ENCODE measurements at regions not wholly inside any gene's neighbourhood (a gene's known extent, or its start where the extent isn't known, plus 50 kb on each side); places are given as distances from the start of the nearest gene placed in this dataset.

DNA sequence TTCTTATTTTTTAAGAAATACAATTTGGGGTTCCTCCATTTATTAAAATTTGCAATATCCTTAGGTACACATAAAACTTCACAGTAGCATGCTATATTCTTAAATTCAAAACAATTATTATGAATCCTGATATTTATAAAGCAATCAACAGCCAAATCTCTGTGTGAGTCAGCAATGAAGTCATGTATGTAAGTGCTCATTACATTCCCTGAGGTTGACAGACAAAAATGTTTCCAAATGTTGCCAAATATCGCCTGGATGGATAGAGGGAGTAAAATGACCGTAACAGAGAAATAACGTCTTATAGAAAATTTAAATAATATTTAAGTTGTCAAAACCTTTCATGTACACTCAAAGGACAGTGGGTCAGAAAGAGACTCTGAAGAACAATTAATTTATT is 220.0 kb downstream of the PCDH18 start:
- no peak for TF ChIP-seq POLR2A (IDR thresholded peaks at IDR 0.05; ENCODE audit: low read length)
- no peak for TF ChIP-seq GATA1 (IDR thresholded peaks at IDR 0.05; ENCODE audit: low read depth, low read length)
- DNase-seq, result no peak

DNA sequence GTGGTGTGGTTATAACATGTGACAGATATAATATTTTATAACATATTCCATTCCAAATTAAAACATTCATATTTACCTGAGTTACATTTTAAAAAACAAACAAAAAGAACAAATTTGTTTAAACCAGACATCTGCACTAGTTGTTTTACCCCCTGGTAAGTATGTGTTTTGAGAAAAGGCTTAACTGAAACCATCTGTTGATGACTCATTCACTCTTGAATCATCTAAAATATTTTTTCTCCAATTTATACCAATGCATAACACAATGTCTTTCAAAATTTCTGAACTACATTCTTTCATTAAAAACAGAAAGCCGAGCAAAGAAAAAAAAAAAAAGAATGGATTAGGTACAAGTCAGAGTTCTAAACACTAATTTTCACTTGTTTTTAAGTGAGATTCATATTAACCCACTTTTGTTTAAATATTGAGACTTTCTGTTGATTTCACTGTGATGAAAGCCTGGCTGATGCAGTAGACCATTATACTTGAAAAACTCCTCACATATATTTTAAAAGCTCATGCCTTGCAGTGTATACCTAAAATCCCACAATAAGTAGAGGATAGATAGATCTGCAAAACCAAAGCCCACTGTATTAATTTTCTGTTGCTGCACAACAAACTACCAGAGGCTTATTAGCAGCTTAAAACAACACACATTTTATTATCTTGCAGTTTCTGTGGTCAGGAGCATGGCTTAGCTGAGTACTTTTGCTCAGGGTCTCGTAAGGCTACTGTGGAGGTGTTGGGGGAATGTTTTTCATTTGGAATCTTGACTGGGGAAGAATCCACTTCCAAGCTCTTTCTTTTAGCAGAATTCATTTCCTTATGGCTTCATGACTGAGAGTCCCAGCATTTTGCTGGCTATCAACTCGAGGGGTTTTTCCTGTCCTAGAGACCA is 221.5 kb downstream of the PCDH18 start:
- TF ChIP-seq POLR2A (IDR thresholded peaks at IDR 0.05; ENCODE audit: low read length), result no peak
- no peak for TF ChIP-seq GATA1 (IDR thresholded peaks at IDR 0.05; ENCODE audit: low read depth, low read length)
- no peak for DNase-seq

DNA sequence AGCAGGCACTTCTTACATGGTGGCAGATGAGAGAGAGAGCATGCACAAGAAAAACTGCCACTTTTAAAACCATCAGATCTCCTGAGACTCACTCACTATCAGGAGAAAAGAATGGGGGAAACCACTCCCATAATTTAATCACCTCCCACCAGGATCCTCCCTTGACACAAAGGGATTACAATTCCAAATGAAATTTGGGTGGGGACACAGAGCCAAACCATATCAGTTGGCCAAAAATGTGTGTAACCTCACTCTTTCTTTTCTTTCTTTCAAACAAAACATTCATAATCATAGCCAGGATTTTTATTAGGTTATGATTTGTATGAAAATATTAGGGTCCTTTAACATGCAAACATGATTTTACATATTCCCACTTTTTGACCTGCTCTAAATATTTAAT is 222.1 kb downstream of the PCDH18 start:
- DNase-seq, result no peak
- TF ChIP-seq GATA1 (IDR thresholded peaks at IDR 0.05; ENCODE audit: low read depth, low read length) (no peak), POLR2A (IDR thresholded peaks at IDR 0.05; ENCODE audit: low read length) (no peak)

DNA sequence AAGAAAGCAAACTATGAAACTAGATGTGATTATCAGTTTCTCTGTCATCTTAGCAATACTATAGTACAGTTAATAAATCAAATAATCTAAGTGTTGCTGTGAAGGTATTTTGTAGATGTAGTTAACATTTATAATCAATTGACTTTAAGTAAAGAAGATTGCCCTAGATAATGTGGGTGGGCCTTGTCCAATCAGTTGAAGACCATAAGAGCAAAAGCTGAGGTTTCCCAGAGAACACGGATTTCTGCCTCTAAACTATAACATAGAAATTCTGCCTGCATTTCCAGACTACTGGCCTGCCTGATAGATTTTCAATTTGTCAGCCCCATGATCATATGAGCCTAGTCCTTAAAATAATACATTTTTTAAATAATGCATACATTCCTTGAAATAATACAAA is 222.9 kb downstream of the PCDH18 start:
- TF ChIP-seq POLR2A (IDR thresholded peaks at IDR 0.05; ENCODE audit: low read length) (no peak), GATA1 (IDR thresholded peaks at IDR 0.05; ENCODE audit: low read depth, low read length) (no peak)
- DNase-seq, result no peak

DNA sequence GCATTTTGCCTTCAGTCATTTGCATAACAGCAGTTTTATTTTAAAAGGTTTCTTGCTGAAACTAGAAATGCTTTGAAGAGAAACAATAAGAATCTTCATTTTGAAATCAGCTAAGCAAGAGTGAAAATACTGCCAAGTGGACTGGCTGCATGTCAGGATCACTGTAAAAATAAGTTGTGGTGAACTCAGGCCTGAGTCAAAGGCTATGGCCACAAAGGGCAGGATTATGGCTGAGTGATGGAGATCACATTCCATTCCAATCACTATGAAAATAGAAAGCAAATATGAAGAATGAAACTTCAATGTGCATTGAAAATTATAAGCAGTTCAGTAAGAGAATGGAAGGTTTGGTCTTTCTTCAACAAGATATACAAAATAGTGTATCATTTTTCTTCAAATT is 224.5 kb downstream of the PCDH18 start:
- DNase-seq, result no peak
- TF ChIP-seq GATA1 (IDR thresholded peaks at IDR 0.05; ENCODE audit: low read depth, low read length), result no peak
- TF ChIP-seq POLR2A (IDR thresholded peaks at IDR 0.05; ENCODE audit: low read length), result no peak

DNA sequence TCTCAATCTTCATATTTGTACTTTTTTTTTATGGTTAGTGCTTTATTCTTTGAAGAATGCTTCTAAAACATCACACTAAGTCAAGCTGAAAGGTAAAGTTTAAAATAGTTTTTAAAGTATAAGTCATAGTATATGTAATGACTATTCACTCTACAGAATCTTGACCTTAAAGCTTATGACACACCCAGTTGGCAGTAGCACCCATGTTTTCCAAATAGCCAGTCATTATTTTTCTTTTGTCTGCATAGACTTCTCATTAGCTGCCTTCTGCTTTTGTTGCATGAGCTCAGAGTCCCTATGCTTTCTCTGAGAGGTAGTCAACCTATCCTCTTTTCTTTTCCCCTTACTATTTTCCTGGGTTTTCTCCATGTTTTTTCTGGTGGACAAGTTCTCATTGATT is 231.5 kb downstream of the PCDH18 start:
- TF ChIP-seq POLR2A (IDR thresholded peaks at IDR 0.05; ENCODE audit: low read length) (no peak), GATA1 (IDR thresholded peaks at IDR 0.05; ENCODE audit: low read depth, low read length) (no peak)
- DNase-seq, result no peak

DNA sequence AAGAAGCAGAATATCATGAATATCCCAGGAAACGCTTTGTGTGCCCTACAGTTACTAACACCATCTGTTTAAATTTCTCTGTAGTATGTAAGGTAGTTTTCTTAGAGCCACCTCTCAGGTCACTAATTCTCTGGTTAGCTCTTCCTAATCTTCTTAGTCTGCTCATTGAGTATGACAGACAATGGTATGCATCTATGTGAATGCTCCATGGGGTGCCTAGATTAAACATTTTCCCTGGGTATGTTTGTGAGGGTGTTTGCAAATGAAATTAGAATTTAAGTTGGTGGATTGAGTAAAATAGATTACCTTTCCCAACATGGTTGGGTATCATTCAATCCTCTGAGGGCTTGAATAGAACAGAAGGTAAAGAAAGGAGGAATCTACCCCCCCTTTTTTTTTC is 233.0 kb downstream of the PCDH18 start:
- DNase-seq, result no peak
- TF ChIP-seq POLR2A (IDR thresholded peaks at IDR 0.05; ENCODE audit: low read length) (no peak), GATA1 (IDR thresholded peaks at IDR 0.05; ENCODE audit: low read depth, low read length) (no peak)

DNA sequence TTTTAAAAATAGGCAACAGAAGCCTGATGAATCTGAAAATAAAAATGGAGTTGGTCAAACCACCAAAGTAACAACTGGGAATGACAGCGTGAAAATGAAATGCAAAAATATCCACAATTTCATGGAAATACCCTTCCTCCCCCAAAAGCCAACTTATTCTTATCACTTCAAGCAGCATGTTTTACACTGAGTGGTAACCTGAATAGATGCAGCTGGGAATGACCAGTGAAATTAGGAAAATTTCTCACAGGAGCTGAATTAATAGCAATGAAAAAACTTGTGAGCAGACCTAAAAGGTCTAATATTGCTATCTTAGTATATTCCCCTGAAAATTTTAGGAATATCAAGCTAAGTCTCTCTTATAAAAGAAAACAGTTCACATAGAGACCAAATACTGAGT is 239.0 kb downstream of the PCDH18 start:
- no peak for TF ChIP-seq POLR2A (IDR thresholded peaks at IDR 0.05; ENCODE audit: low read length)
- TF ChIP-seq GATA1 (IDR thresholded peaks at IDR 0.05; ENCODE audit: low read depth, low read length), result no peak

DNA sequence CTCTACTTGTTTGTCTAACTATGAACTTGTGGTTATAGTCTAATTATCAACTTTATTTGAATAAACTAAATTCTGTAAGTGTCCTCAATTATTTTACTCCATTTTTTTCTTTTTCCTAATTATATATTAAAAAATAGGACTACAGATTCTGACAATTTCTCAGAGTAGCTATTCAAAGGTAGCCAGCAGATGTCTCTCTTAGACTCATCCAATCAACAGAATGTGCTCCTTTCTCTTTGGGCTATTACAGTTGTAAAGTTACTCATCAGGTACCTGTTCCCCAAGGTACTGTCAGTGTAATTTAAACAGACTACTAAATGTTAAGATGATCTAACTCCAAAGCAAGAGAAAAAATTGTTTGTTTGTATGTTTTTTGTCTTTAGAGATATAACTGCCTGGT is 248.6 kb downstream of the PCDH18 start:
- no peak for TF ChIP-seq POLR2A (IDR thresholded peaks at IDR 0.05; ENCODE audit: low read length)
- no peak for TF ChIP-seq GATA1 (IDR thresholded peaks at IDR 0.05; ENCODE audit: low read depth, low read length)
- no peak for DNase-seq

More for the DNA sequence above, 239.0 kb downstream of the PCDH18 start:
- no peak for DNase-seq

DNA sequence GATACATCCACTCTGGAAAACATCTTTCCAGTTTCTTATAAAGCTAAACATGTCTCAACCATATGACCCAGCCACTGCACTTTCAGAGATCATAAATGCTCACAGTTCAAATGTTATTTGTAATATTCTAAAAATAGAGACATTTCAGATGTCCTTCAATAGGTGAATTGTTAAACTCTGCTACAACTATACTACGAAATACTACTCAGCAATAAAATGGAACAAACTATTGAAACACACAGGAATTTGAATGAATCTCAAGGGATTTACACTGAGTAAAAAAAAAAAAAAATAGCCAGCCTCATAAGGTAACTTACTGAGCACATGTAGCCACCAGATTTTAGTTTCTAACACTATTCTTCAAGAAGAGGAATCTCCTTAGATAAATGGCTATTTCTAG is 253.9 kb downstream of the PCDH18 start:
- TF ChIP-seq GATA1 (IDR thresholded peaks at IDR 0.05; ENCODE audit: low read depth, low read length) (no peak), POLR2A (IDR thresholded peaks at IDR 0.05; ENCODE audit: low read length) (no peak)
- DNase-seq, result no peak

DNA sequence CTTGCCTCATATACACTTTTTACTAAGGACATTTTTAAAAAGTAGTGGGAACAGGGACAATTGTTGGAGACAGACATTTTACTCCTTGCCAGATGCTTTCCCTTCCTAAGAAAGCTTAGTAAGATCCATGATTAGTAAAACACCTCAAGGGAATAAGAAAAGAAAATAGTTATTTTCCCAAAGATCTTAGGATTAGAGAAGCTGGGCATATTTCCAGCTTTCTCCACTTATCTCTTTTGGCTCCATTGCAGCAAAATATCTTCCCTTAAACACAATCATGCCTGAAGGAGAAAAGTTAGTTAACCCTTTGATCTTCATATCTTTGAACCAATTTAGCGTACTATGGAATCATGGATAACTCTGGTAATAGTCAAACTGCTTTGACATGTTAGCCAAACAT is 257.9 kb downstream of the PCDH18 start:
- TF ChIP-seq POLR2A (IDR thresholded peaks at IDR 0.05; ENCODE audit: low read length), result no peak
- TF ChIP-seq GATA1 (IDR thresholded peaks at IDR 0.05; ENCODE audit: low read depth, low read length), result no peak
- no peak for DNase-seq

DNA sequence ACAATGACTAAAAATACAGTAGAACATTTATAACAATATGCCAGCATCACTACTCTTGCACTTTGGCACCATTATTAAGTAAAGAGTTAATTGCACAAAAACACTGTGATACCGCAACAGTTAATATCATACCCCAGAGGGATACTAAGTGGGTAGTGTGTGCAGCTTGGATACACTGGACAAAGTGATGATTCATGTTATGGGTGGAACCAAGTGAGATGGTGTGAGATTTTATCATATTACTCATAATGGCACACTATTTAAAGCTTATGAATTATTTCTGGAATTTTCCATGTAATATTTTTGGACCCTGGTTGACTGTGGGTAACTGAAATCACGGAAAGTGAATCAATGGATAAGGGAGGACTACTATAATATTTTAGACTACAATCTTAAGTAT is 265.3 kb downstream of the PCDH18 start:
- TF ChIP-seq GATA1 (IDR thresholded peaks at IDR 0.05; ENCODE audit: low read depth, low read length) (no peak), POLR2A (IDR thresholded peaks at IDR 0.05; ENCODE audit: low read length) (no peak)
- DNase-seq, result no peak

DNA sequence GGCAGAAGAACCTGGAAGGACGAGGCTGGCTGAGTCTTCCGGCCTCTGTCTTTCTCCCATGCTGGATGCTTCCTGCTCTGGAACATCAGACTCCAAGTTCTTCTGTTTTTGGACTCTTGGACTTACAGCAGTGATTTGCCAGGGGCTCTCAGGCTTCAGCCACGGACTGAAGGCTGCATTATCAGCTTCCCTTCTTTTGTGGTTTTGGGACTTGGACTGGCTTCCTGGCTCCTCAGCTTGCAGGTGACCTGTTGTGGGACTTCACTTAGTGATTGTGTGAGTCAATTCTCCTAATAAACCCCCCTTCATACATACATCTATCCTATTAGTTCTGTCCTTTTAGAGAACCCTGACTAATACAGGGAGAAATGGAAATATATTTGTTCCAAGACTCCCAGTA is 265.8 kb downstream of the PCDH18 start:
- no peak for TF ChIP-seq GATA1 (IDR thresholded peaks at IDR 0.05; ENCODE audit: low read depth, low read length)
- no peak for DNase-seq

DNA sequence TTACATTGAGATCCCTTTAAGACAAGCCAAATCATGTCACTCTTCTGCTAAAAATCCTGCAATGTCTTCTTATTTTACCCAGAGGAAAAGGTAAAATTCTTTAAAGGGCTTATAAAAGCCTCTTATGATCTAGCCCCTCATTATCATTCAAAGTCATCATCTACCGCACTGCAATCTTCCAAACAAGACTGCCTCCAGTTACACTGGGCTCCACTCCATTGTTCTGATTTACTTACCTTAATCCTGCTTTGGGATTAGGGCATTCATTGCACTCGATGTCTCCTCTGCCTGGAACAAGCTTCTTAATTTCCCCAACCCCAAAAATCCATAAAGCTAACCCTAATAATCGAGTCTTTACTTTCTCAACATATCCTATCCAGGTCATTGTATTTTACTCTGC is 269.1 kb downstream of the PCDH18 start:
- TF ChIP-seq GATA1 (IDR thresholded peaks at IDR 0.05; ENCODE audit: low read depth, low read length) (no peak), POLR2A (IDR thresholded peaks at IDR 0.05; ENCODE audit: low read length) (no peak)
- no peak for DNase-seq

DNA sequence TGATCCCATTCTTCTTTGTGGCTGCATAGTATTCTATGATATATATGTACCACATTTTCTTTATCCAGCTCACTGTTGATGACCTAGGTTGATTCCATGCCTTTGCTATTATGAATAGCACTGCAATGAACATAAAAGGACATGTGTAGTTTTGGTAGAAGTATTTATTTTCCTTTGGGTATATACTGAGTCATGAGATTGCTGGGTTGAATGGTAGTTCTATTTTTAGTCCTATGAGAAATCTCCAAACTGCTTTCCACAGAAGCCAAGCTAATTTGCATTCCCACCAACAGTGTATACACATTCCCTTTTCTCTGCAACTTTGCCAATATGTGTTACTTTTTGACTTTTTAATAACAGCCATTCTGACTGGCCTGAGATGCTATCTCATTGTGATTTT is 278.3 kb downstream of the PCDH18 start:
- DNase-seq, result no peak
- TF ChIP-seq GATA1 (IDR thresholded peaks at IDR 0.05; ENCODE audit: low read depth, low read length) (no peak), POLR2A (IDR thresholded peaks at IDR 0.05; ENCODE audit: low read length) (no peak)

Data from erythroblast (primary cell).